ENCODE measurements at regions not wholly inside any gene's neighbourhood (a gene's known extent, or its start where the extent isn't known, plus 50 kb on each side); places are given as distances from the start of the nearest gene placed in this dataset.
"Not testable (repeated sequence)": the region's sequence is repeated elsewhere in the genome, so short reads cannot be mapped to it uniquely, and the experiment has no call there.

DNA sequence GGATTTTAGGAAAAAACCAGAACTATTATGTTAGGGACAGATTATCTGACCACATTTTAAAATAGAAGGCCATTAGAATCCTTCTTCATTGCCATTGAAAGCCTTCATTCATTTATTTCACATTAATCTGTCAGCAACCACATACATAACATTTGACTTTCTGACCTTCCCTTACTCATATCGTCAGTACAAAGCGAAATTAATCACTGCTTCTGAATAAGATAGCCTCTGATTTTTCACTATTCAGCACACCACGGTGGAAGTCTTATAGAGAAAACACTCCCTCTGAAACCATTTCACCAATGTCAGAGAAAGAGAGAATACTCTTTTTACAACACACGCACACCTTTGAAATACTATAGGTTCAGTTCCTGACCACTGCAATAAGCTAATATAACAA lies 442.5 kb upstream of the ID4 start:
- no peak overlapping the region for H3K27ac ChIP-seq
- no peak for TF ChIP-seq ZFX (IDR thresholded peaks at IDR 0.05)

DNA sequence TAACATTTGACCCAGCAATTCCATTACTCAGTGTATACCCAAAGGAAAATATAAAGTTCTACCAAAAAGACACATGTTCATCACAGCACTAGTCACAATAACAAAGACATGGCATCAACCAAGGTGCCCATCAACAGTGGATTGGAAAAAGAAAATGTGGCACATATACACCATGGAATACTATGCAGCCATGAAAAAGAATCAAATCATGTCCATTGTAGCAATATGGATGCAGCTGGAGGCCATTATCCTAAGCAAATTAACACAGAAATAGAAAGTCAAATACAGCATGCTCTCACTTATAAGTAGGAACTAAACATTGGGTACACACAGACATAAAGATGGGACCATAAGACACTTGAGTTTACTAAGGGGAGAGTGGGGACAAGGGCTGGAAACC lies 441.9 kb upstream of the ID4 start:
- no peak overlapping the region for H3K27ac ChIP-seq
- TF ChIP-seq, protein P1, sequence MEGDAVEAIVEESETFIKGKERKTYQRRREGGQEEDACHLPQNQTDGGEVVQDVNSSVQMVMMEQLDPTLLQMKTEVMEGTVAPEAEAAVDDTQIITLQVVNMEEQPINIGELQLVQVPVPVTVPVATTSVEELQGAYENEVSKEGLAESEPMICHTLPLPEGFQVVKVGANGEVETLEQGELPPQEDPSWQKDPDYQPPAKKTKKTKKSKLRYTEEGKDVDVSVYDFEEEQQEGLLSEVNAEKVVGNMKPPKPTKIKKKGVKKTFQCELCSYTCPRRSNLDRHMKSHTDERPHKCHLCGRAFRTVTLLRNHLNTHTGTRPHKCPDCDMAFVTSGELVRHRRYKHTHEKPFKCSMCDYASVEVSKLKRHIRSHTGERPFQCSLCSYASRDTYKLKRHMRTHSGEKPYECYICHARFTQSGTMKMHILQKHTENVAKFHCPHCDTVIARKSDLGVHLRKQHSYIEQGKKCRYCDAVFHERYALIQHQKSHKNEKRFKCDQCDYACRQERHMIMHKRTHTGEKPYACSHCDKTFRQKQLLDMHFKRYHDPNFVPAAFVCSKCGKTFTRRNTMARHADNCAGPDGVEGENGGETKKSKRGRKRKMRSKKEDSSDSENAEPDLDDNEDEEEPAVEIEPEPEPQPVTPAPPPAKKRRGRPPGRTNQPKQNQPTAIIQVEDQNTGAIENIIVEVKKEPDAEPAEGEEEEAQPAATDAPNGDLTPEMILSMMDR (conservative IDR thresholded peaks at IDR 0.05): no peak
- no peak for TF ChIP-seq ZFX (IDR thresholded peaks at IDR 0.05)

DNA sequence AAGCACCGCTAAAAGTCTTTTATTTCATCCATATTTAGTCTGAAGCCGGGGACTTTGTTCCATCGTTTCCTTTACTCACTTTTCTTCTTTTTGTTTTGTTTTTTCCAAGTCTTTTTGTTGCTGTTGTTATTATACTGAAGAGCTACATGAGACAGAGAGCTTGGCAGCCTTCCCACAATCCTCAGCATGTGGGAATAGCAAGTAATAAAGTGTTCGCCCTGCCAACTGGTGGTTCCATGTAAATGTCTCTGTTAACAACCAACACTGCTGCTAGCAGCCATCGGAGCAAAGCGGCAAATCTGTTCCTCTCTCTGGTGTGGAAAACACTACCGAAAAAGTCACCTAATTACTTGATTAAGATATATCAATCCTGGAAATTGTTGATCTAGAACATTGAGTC lies 437.8 kb upstream of the ID4 start:
- H3K27ac ChIP-seq: no peak overlapping the region
- TF ChIP-seq ZFX (IDR thresholded peaks at IDR 0.05): no peak
- TF ChIP-seq, protein P1 (conservative IDR thresholded peaks at IDR 0.05): no peak

DNA sequence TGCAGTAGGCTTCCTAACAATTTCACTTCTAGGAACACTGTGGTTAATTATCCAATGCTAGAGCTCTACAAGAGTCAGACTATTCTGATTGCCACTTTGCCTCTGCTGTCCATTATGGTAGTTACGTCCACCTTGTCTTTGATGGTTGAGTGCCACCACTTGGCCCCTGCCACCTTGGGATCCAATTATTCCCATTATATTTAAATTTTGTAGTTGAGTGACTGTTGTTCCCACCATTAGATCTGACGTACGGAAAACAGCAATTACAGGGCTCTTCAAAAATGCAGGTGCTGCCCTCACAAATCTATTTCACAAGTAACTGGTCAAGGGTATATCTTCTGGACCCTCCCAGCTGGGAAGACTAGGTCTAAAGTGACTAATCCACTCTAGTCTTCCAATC lies 432.3 kb upstream of the ID4 start:
- H3K27ac ChIP-seq: not testable (repeated sequence)

DNA sequence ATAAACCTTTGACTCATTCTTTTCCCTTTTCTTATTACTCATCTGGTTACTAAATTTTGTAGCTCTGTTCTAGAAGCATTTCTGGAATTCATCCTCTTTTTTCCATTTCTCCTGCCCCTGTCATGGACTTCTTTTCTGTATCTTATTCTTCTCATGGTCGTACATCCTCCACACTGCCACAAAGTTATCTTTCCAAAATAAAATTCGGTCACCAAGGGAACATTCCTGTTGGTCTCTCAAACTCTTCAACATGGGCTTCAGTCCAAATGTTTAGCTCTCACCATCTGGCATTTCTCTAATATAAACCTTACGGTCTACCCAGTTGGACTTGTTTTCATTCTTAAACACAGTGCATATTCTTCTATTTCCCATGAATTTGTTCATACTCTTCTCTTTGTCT lies 428.8 kb upstream of the ID4 start:
- TF ChIP-seq, protein P1 (conservative IDR thresholded peaks at IDR 0.05): no peak
- no peak for TF ChIP-seq ZFX (IDR thresholded peaks at IDR 0.05)
- no peak overlapping the region for H3K27ac ChIP-seq

DNA sequence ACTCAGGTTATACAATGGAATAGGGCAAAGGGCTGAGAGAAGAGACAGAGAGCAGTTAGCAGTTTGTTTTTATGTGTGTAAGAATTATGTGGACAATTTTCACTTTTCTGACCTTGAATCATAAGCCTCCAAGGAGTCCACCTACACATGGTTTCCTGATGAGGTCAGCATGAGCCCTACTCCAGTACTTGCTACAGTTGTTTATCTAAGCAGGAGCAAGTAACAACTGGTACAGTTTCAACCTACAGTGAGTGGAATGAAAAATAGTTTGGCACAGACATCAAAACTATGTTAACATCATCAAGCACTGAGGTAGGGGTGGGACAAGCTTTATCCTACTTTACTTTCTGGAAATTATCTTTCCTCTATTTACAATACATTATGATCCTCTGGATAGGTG lies 426.7 kb upstream of the ID4 start:
- no peak for TF ChIP-seq ZFX (IDR thresholded peaks at IDR 0.05)
- TF ChIP-seq, protein P1 (conservative IDR thresholded peaks at IDR 0.05): no peak
- no peak overlapping the region for H3K27ac ChIP-seq

DNA sequence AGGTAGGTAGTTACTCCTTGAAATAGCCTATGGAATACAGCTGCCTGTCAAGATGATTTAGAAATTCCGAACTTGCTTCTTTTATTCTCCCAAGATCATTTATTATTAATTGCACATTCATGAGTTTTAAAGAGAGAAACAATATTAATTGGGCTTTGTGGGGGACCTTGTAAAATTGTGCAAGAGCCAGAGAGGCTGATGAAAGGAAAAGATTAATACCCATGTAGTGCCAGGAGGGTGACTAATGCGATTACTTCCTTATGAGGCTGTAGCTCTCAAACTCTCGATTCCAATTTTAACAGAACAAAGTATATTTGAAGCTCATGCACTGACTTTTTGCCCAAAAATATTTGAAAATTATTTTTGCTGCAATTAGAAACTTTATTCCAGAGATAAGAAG lies 423.8 kb upstream of the ID4 start:
- H3K27ac ChIP-seq: no peak overlapping the region

DNA sequence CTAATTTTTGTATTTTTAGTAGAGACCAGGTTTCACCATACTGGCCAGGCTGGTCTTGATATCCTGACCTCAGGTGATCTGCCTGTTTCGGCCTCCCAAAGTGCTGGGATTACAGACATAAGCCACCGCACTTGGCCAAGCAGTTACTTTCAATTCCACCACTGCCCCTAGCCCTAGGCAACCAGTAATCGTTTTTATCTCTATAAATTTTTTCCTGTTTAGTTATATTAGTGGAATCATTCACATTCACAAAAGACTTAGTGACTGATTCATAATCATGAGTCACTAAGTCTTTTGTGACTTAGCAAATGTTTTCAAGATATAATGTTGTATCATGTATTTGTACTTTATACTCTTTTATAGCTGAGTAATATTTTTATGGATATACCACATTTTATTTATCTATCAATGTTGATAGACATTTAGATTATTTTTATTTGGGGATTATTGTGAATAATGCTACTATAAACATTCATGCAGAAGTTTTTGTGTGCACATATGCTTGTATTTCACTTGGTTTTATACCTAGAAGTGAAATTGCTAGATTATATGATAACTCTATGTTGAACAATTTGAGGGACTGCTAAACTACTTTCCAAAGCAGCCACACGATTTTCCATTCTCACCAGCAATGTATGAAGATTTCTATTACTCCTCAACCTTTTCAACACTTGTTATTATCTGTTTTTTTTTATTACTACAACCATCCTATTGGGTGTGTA lies 421.4 kb upstream of the ID4 start:
- H3K27ac ChIP-seq: no peak overlapping the region
- TF ChIP-seq ZFX (IDR thresholded peaks at IDR 0.05): no peak
- TF ChIP-seq, protein P1 (conservative IDR thresholded peaks at IDR 0.05): no peak; the same call in 1 of the 2 replicates

More for the DNA sequence above, 423.8 kb upstream of the ID4 start:
- no peak for TF ChIP-seq ZFX (IDR thresholded peaks at IDR 0.05)
- TF ChIP-seq, protein P1 (conservative IDR thresholded peaks at IDR 0.05): no peak
